ENCODE measurements at regions not wholly inside any gene's neighbourhood (a gene's known extent, or its start where the extent isn't known, plus 50 kb on each side); places are given as distances from the start of the nearest gene placed in this dataset.

GRCh38 chr5:96509316-96509715, 76.3 kb upstream of the PCSK1 start:
- Histone ChIP-seq H3K36me3 (no peaks in the 10 kb centered on the region), H3K4me3 (no peak overlapping the region), H3K4me1 (peaks cover 5% of the 10 kb centered on the region), H3K9me3 (no peaks in the 10 kb centered on the region), H3K27ac (no peak overlapping the region), H3K27me3 (no peaks in the 10 kb centered on the region)
- TF ChIP-seq POLR2A (IDR thresholded peaks at IDR 0.05) (no peak), POLR2AphosphoS5 (IDR thresholded peaks at IDR 0.05) (no peak), EP300 (IDR thresholded peaks at IDR 0.05) (no peak), CTCF (IDR thresholded peaks at IDR 0.05) (no peak)
- WGBS = 0% methylated on average over 1 of the region's 1 CpG
- no peak for DNase-seq (ENCODE audit: low spot score in 2 of 2)

- H3K4me3 ChIP-seq = no peak overlapping the region
- H3K4me1 ChIP-seq = peaks cover 5% of the 10 kb centered on the region
- 38% methylated on average over 5 of the region's 5 CpGs for WGBS
- no peaks in the 10 kb centered on the region for H3K36me3 ChIP-seq
- no peak overlapping the region for H3K27ac ChIP-seq
- no peak for TF ChIP-seq EP300 (IDR thresholded peaks at IDR 0.05)
- TF ChIP-seq POLR2A (IDR thresholded peaks at IDR 0.05) = no peak
- TF ChIP-seq CTCF (IDR thresholded peaks at IDR 0.05) = no peak
- no peak for TF ChIP-seq POLR2AphosphoS5 (IDR thresholded peaks at IDR 0.05)
- no peaks in the 10 kb centered on the region for H3K27me3 ChIP-seq
- no peak for DNase-seq (ENCODE audit: low spot score in 2 of 2)
- H3K9me3 ChIP-seq = no peaks in the 10 kb centered on the region
Observed at GRCh38 chr5:96509721-96510350, 76.8 kb upstream of the PCSK1 start.

- Histone ChIP-seq H3K27me3 (no peaks in the 10 kb centered on the region), H3K36me3 (no peaks in the 10 kb centered on the region), H3K9me3 (no peaks in the 10 kb centered on the region), H3K4me3 (no peak overlapping the region), H3K4me1 (no peaks in the 10 kb centered on the region), H3K27ac (no peak overlapping the region)
- 48% methylated on average over 6 of the region's 6 CpGs for WGBS
- DNase-seq (ENCODE audit: low spot score in 2 of 2) = no peak
- TF ChIP-seq CTCF (IDR thresholded peaks at IDR 0.05) (no peak), POLR2A (IDR thresholded peaks at IDR 0.05) (no peak), POLR2AphosphoS5 (IDR thresholded peaks at IDR 0.05) (no peak), EP300 (IDR thresholded peaks at IDR 0.05) (no peak)
Observed at GRCh38 chr5:96516631-96517071, 83.6 kb upstream of the PCSK1 start.

- Histone ChIP-seq H3K4me3 (no peak overlapping the region), H3K4me1 (no peaks in the 10 kb centered on the region), H3K9me3 (no peaks in the 10 kb centered on the region), H3K36me3 (no peaks in the 10 kb centered on the region), H3K27ac (no peak overlapping the region), H3K27me3 (no peaks in the 10 kb centered on the region)
- WGBS = 30% methylated on average over 4 of the region's 4 CpGs
- no peak for DNase-seq (ENCODE audit: low spot score in 2 of 2)
- TF ChIP-seq POLR2AphosphoS5 (IDR thresholded peaks at IDR 0.05) (no peak), POLR2A (IDR thresholded peaks at IDR 0.05) (no peak), EP300 (IDR thresholded peaks at IDR 0.05) (no peak), CTCF (IDR thresholded peaks at IDR 0.05) (no peak)
Observed at GRCh38 chr5:96517295-96517694, 84.2 kb upstream of the PCSK1 start.

- no peak for TF ChIP-seq CTCF (IDR thresholded peaks at IDR 0.05)
- no peak for TF ChIP-seq EP300 (IDR thresholded peaks at IDR 0.05)
- no peak for TF ChIP-seq POLR2A (IDR thresholded peaks at IDR 0.05)
- TF ChIP-seq POLR2AphosphoS5 (IDR thresholded peaks at IDR 0.05) = no peak
- Histone ChIP-seq H3K27me3 (no peaks in the 10 kb centered on the region), H3K9me3 (no peaks in the 10 kb centered on the region), H3K4me1 (no peaks in the 10 kb centered on the region), H3K36me3 (no peaks in the 10 kb centered on the region), H3K27ac (no peak overlapping the region), H3K4me3 (no peak overlapping the region)
- DNase-seq (ENCODE audit: low spot score in 2 of 2) = no peak
Observed at GRCh38 chr5:96520345-96520744, 87.3 kb upstream of the PCSK1 start.

All from suprapubic skin (tissue), 4 donors.